GM23338 (cell line): ENCODE measurements at regions not wholly inside any gene's neighbourhood (a gene's known extent, or its start where the extent isn't known, plus 50 kb on each side); places are given as distances from the start of the nearest gene placed in this dataset.

ENCODE experiments used
- CREB1 ChIP-seq: fragments of 250-450 bp; sonication (Bioruptor Pico); IDR thresholded peaks from 2 replicates; pipeline ENCODE4 v1.5.0; 2020; ENCODE audit warnings: low read depth, mild to moderate bottlenecking, moderate library complexity
- EZH2 ChIP-seq: fragments of 200-600 bp; sonication (generic); IDR thresholded peaks from one replicate; pipeline ENCODE4 v1.8.0; 2017; ENCODE audit warnings: antibody characterized with exemption, mild to moderate bottlenecking, low read depth; ENCODE audit not compliant: unreplicated experiment
- POLR2AphosphoS5 ChIP-seq: IDR thresholded peaks from 2 replicates; pipeline ENCODE4 v1.6.1; 2016; ENCODE audit warnings: antibody characterized with exemption, low read depth
- TF ChIP-seq, protein P1 (sequence below), 2 experiments: fragments of 200-600 bp in 1 of 2; sonication (generic) in 1 of 2; conservative IDR thresholded peaks; 2 replicates each; pipeline versions ENCODE4 v1.5.1 to v1.6.1; 2016 to 2017; ENCODE audit warnings: antibody characterized with exemption in 2 of 2, low read depth in 2 of 2, mild to moderate bottlenecking in 2 of 2, moderate library complexity in 1 of 2
- TF ChIP-seq, protein P2 (sequence below): IDR thresholded peaks from one replicate; pipeline ENCODE4 v1.6.1; 2018; ENCODE audit warnings: antibody characterized with exemption; ENCODE audit not compliant: unreplicated experiment

GRCh38 chr12:67377021-67377420, 107.9 kb downstream of the CAND1 start:
- TF ChIP-seq EZH2 (no peak), CREB1 (CRISPR knock-in tag) (no peak), POLR2AphosphoS5 (no peak)
- TF ChIP-seq, protein P1, sequence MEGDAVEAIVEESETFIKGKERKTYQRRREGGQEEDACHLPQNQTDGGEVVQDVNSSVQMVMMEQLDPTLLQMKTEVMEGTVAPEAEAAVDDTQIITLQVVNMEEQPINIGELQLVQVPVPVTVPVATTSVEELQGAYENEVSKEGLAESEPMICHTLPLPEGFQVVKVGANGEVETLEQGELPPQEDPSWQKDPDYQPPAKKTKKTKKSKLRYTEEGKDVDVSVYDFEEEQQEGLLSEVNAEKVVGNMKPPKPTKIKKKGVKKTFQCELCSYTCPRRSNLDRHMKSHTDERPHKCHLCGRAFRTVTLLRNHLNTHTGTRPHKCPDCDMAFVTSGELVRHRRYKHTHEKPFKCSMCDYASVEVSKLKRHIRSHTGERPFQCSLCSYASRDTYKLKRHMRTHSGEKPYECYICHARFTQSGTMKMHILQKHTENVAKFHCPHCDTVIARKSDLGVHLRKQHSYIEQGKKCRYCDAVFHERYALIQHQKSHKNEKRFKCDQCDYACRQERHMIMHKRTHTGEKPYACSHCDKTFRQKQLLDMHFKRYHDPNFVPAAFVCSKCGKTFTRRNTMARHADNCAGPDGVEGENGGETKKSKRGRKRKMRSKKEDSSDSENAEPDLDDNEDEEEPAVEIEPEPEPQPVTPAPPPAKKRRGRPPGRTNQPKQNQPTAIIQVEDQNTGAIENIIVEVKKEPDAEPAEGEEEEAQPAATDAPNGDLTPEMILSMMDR (conservative IDR thresholded peaks at IDR 0.05; ENCODE audit: low read depth in 2 of 2), result no peak
- TF ChIP-seq, protein P2, sequence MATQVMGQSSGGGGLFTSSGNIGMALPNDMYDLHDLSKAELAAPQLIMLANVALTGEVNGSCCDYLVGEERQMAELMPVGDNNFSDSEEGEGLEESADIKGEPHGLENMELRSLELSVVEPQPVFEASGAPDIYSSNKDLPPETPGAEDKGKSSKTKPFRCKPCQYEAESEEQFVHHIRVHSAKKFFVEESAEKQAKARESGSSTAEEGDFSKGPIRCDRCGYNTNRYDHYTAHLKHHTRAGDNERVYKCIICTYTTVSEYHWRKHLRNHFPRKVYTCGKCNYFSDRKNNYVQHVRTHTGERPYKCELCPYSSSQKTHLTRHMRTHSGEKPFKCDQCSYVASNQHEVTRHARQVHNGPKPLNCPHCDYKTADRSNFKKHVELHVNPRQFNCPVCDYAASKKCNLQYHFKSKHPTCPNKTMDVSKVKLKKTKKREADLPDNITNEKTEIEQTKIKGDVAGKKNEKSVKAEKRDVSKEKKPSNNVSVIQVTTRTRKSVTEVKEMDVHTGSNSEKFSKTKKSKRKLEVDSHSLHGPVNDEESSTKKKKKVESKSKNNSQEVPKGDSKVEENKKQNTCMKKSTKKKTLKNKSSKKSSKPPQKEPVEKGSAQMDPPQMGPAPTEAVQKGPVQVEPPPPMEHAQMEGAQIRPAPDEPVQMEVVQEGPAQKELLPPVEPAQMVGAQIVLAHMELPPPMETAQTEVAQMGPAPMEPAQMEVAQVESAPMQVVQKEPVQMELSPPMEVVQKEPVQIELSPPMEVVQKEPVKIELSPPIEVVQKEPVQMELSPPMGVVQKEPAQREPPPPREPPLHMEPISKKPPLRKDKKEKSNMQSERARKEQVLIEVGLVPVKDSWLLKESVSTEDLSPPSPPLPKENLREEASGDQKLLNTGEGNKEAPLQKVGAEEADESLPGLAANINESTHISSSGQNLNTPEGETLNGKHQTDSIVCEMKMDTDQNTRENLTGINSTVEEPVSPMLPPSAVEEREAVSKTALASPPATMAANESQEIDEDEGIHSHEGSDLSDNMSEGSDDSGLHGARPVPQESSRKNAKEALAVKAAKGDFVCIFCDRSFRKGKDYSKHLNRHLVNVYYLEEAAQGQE, result no peak
